K562 (cell line): ENCODE measurements at regions not wholly inside any gene's neighbourhood (a gene's known extent, or its start where the extent isn't known, plus 50 kb on each side); places are given as distances from the start of the nearest gene placed in this dataset.

Experiments used
- CXXC5 ChIP-seq: fragments of 250-450 bp; sonication (Bioruptor Pico); IDR thresholded peaks from 2 replicates; pipeline ENCODE4 v1.8.0; 2022; ENCODE audit warnings: inconsistent platforms, mild to moderate bottlenecking, moderate library complexity
- HMGXB4 ChIP-seq: sonication (generic); formaldehyde crosslinking; IDR thresholded peaks from 2 replicates; pipeline ENCODE4 v1.8.1; 2023; ENCODE audit warnings: mild to moderate bottlenecking, missing genetic modification reagents
- ILF3 ChIP-seq: fragments of 450-650 bp; IDR thresholded peaks from 2 replicates; pipeline ENCODE4 v1.6.1; 2018; ENCODE audit warnings: antibody characterized with exemption, mild to moderate bottlenecking, moderate library complexity, borderline replicate concordance
- POLR2A ChIP-seq: fragments of 450-650 bp; conservative IDR thresholded peaks from 2 replicates; pipeline ENCODE4 v1.6.1; 2016
- RFX5 ChIP-seq: IDR thresholded peaks from 2 replicates; pipeline ENCODE4 v1.6.1; 2011; ENCODE audit warnings: low read depth, mild to moderate bottlenecking, improper control_type of control experiment, low read length
- RNF2 ChIP-seq: sonication (generic); IDR thresholded peaks from 2 replicates; pipeline ENCODE4 v1.6.1; 2016

DNA sequence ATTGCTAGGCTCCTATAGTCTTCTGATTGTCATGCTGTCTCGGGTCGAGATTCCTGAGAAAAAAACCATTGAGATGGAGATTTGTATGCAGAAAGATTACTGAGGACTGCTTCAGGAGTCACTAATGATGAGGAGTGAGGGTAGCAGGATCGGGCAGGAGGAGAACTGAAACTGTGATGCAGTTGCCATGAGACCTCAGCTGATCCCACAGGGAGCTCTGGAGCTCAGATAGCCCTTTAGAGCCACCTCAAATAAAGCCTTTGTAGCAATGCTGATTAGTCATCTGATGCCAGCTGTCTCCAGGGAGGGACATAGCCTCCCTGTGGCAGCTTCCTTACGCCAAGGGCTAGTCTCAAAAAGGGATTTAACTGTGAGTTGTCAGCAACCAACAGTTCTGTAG, 256.9 kb downstream of the DMAC1 start:
- TF ChIP-seq ILF3 (no peak), POLR2A (no peak), HMGXB4 (no peak), RNF2 (no peak), CXXC5 (CRISPR knock-in tag) (no peak), RFX5 (no peak)
